AG04450 (cell line): ENCODE measurements at regions not wholly inside any gene's neighbourhood (a gene's known extent, or its start where the extent isn't known, plus 50 kb on each side); places are given as distances from the start of the nearest gene placed in this dataset.
"Not testable (repeated sequence)": the region's sequence is repeated elsewhere in the genome, so short reads cannot be mapped to it uniquely, and the experiment has no call there.

Experiments
- CTCF ChIA-PET: fragments of 300-600, 350-600 bp; formaldehyde crosslinking; extraction: SDS; loops from one replicate; lab custom pipeline; 2022; ENCODE audit warnings: antibody characterized with exemption, inconsistent platforms; lab: Charles Lee
- POLR2A ChIA-PET: fragments of 350-600 bp; formaldehyde crosslinking; extraction: SDS; loops from one replicate; lab custom pipeline; 2021; ENCODE audit warnings: antibody characterized with exemption, inconsistent platforms; lab: Yijun Ruan, JAX
- DNase-seq: peaks from one replicate; pipeline ENCODE4 v3.0.0-alpha.2; 2011; ENCODE audit warnings: low read depth, low spot score
- H3K27ac ChIP-seq: one replicate; pipeline ENCODE4 v1.5.1; 2012; ENCODE audit warnings: low read depth, low read length, control low read depth
- H3K27me3 ChIP-seq: one replicate; pipeline ENCODE4 v1.6.0; 2012; ENCODE audit warnings: low read length; ENCODE audit not compliant: control insufficient read depth, insufficient read depth
- H3K4me3 ChIP-seq: 2 replicates; pipeline ENCODE4 v1.5.1; 2011; ENCODE audit warnings: mild to moderate bottlenecking, low read depth, low read length, control low read depth
- H3K9me3 ChIP-seq: 2 replicates; pipeline ENCODE4 v1.5.1; 2012; ENCODE audit warnings: low read length; ENCODE audit not compliant: control insufficient read depth, insufficient read depth
- CTCF ChIP-seq: IDR thresholded peaks from 2 replicates; pipeline ENCODE4 v1.5.1; 2011; ENCODE audit warnings: low read depth, low read length, control low read depth, inconsistent platforms

GRCh38 chr7:106749165-106749564, 88.2 kb upstream of the CCDC71L start:
- ChIA-PET CTCF (interaction anchor here (1.0 kb wide), 1 partner anchor 573 kb away, joined by 3 read pairs; no protein-coding TSS in a partner anchor), POLR2A (no interaction called here)
- no peaks in the 10 kb centered on the region for H3K9me3 ChIP-seq
- no peak for TF ChIP-seq CTCF
- no peak overlapping the region for H3K4me3 ChIP-seq
- H3K27ac ChIP-seq = no peak overlapping the region
- DNase-seq = no peak
- no peaks in the 10 kb centered on the region for H3K27me3 ChIP-seq

GRCh38 chr7:106750773-106751172, 89.8 kb upstream of the CCDC71L start:
- no peak for DNase-seq
- no peaks in the 10 kb centered on the region for H3K27me3 ChIP-seq
- no peak overlapping the region for H3K4me3 ChIP-seq
- no peak overlapping the region for H3K27ac ChIP-seq
- ChIA-PET POLR2A (no interaction called here), CTCF (no interaction called here)
- TF ChIP-seq CTCF = no peak
- no peaks in the 10 kb centered on the region for H3K9me3 ChIP-seq

- CTCF ChIA-PET = interaction anchor here (0.7 to 0.8 kb wide), 2 partner anchors 16 to 1122 kb away, joined by 3 read pairs; no protein-coding TSS in a partner anchor
- POLR2A ChIA-PET = no interaction called here
Observed at GRCh38 chr7:106752367-106752766, 91.4 kb upstream of the CCDC71L start.

GRCh38 chr7:106755024-106755423, 94.1 kb upstream of the CCDC71L start:
- H3K9me3 ChIP-seq, POLR2A ChIA-PET, H3K27ac ChIP-seq, DNase-seq, H3K4me3 ChIP-seq, H3K27me3 ChIP-seq: not testable (repeated sequence)
- CTCF ChIA-PET = interaction anchor here (0.6 to 1.8 kb wide), 3 partner anchors 12 to 101 kb away, joined by 3 to 7 read pairs (median 6); no protein-coding TSS in a partner anchor

More at GRCh38 chr7:106752367-106752766, 91.4 kb upstream of the CCDC71L start:
- H3K27ac ChIP-seq = no peak overlapping the region
- DNase-seq = no peak
- no peaks in the 10 kb centered on the region for H3K27me3 ChIP-seq
- no peaks in the 10 kb centered on the region for H3K9me3 ChIP-seq
- no peak for TF ChIP-seq CTCF
- H3K4me3 ChIP-seq = no peak overlapping the region

- H3K27me3 ChIP-seq = no peaks in the 10 kb centered on the region
- CTCF ChIA-PET = interaction anchor here (0.6 to 1.8 kb wide), 2 partner anchors 19 to 100 kb away, joined by 6 to 7 read pairs; no protein-coding TSS in a partner anchor
- H3K27ac ChIP-seq = no peak overlapping the region
- no peak for TF ChIP-seq CTCF
- no peaks in the 10 kb centered on the region for H3K9me3 ChIP-seq
- no peak for DNase-seq
- no peak overlapping the region for H3K4me3 ChIP-seq
- POLR2A ChIA-PET = no interaction called here
Observed at GRCh38 chr7:106755641-106756040, 94.7 kb upstream of the CCDC71L start.
